ENCODE measurements at regions not wholly inside any gene's neighbourhood (a gene's known extent, or its start where the extent isn't known, plus 50 kb on each side); places are given as distances from the start of the nearest gene placed in this dataset.
"Not testable (repeated sequence)": the region's sequence is repeated elsewhere in the genome, so short reads cannot be mapped to it uniquely, and the experiment has no call there.

DNA sequence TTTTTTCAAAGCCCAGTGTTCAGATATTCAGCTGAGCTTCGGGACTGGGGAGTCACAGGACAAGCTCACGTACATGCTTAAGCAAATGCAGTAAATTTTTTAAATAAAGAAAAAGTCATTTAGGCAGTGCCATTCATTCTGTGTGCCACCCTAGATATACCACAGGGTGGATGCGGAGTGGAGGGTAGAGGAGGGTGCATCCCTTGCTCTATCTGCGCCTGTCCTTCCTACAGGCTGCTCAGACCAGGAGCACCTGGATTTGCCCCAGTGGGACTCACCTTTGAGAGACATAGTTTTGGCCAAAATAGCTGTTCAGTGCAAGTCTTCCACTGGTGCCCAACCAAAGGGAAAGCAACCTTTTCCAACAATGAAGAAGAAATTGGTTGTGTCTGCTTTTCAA is 202.4 kb downstream of the ANKRD36 start:
- TF ChIP-seq BHLHE40 (IDR thresholded peaks at IDR 0.05; ENCODE audit: borderline replicate concordance); ELF4 (IDR thresholded peaks at IDR 0.05); SUZ12 (IDR thresholded peaks at IDR 0.05); SP1 (IDR thresholded peaks at IDR 0.05); ZNF384 (IDR thresholded peaks at IDR 0.05); FOXM1 (IDR thresholded peaks at IDR 0.05; ENCODE audit: borderline replicate concordance): not testable (repeated sequence)
- TF ChIP-seq, protein P1, sequence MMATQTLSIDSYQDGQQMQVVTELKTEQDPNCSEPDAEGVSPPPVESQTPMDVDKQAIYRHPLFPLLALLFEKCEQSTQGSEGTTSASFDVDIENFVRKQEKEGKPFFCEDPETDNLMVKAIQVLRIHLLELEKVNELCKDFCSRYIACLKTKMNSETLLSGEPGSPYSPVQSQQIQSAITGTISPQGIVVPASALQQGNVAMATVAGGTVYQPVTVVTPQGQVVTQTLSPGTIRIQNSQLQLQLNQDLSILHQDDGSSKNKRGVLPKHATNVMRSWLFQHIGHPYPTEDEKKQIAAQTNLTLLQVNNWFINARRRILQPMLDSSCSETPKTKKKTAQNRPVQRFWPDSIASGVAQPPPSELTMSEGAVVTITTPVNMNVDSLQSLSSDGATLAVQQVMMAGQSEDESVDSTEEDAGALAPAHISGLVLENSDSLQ (IDR thresholded peaks at IDR 0.05) = not testable (repeated sequence)
